ENCODE measurements at regions not wholly inside any gene's neighbourhood (a gene's known extent, or its start where the extent isn't known, plus 50 kb on each side); places are given as distances from the start of the nearest gene placed in this dataset.

DNA sequence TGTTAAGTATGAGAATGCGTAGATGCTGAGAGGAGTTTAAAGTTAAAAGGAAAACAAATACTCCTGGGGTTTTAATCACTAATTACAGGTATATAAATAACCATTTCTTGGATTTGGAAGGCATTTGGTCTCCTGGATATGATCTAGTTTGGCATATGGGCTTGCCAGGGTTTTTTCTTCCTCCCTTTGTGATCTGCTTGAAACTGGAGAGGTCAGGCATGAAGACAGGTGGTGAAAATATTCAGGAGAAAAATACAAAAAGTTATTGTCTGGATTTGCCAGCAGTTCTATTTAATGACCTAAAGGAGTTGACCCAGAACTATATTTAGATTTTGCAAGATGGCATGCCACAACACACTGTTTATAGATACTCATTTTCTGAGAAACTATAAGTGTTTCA lies 136.3 kb downstream of the DIPK2A start:
- TF ChIP-seq CTCF (IDR thresholded peaks at IDR 0.05; ENCODE audit: poor library complexity, severe bottlenecking) (no peak), POLR2AphosphoS5 (IDR thresholded peaks at IDR 0.05) (no peak), TAF1 (IDR thresholded peaks at IDR 0.05; ENCODE audit: low read depth) (no peak), EP300 (conservative IDR thresholded peaks at IDR 0.05; ENCODE audit: poor library complexity, severe bottlenecking) (no peak), SMC3 (conservative IDR thresholded peaks at IDR 0.05; ENCODE audit: poor library complexity) (no peak), EZH2 (IDR thresholded peaks at IDR 0.05; ENCODE audit: borderline replicate concordance, insufficient read depth, low read length, poor library complexity, severe bottlenecking) (no peak), MXI1 (conservative IDR thresholded peaks at IDR 0.05; ENCODE audit: poor library complexity, severe bottlenecking) (no peak), RAD21 (conservative IDR thresholded peaks at IDR 0.05) (no peak)
- TF ChIP-seq, protein P1, sequence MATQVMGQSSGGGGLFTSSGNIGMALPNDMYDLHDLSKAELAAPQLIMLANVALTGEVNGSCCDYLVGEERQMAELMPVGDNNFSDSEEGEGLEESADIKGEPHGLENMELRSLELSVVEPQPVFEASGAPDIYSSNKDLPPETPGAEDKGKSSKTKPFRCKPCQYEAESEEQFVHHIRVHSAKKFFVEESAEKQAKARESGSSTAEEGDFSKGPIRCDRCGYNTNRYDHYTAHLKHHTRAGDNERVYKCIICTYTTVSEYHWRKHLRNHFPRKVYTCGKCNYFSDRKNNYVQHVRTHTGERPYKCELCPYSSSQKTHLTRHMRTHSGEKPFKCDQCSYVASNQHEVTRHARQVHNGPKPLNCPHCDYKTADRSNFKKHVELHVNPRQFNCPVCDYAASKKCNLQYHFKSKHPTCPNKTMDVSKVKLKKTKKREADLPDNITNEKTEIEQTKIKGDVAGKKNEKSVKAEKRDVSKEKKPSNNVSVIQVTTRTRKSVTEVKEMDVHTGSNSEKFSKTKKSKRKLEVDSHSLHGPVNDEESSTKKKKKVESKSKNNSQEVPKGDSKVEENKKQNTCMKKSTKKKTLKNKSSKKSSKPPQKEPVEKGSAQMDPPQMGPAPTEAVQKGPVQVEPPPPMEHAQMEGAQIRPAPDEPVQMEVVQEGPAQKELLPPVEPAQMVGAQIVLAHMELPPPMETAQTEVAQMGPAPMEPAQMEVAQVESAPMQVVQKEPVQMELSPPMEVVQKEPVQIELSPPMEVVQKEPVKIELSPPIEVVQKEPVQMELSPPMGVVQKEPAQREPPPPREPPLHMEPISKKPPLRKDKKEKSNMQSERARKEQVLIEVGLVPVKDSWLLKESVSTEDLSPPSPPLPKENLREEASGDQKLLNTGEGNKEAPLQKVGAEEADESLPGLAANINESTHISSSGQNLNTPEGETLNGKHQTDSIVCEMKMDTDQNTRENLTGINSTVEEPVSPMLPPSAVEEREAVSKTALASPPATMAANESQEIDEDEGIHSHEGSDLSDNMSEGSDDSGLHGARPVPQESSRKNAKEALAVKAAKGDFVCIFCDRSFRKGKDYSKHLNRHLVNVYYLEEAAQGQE (IDR thresholded peaks at IDR 0.05; ENCODE audit: borderline replicate concordance): no peak
